H9 (cell line): ENCODE measurements at regions not wholly inside any gene's neighbourhood (a gene's known extent, or its start where the extent isn't known, plus 50 kb on each side); places are given as distances from the start of the nearest gene placed in this dataset.

Source experiments
- DNase-seq: peaks from one replicate; pipeline ENCODE4 v3.0.0-alpha.2; 2017
- H2AFZ ChIP-seq: one replicate; pipeline ENCODE4 v1.6.1; 2013; ENCODE audit warnings: mild to moderate bottlenecking, low read length, control low read depth, moderate library complexity
- H2AK5ac ChIP-seq: 2 replicates; pipeline ENCODE4 v1.6.1; 2013; ENCODE audit warnings: low read length, control low read depth, mixed read lengths; ENCODE audit not compliant: insufficient read length
- H2BK120ac ChIP-seq: one replicate; pipeline ENCODE4 v1.6.1; 2013; ENCODE audit warnings: low read depth, mild to moderate bottlenecking, low read length, control low read depth, inconsistent platforms; ENCODE audit not compliant: poor library complexity, severe bottlenecking
- H2BK12ac ChIP-seq: 2 replicates; pipeline ENCODE4 v1.6.1; 2013; ENCODE audit warnings: low read length, control low read depth, mixed read lengths, low read depth; ENCODE audit not compliant: insufficient read length
- H2BK15ac ChIP-seq: 2 replicates; pipeline ENCODE4 v1.6.1; 2013; ENCODE audit warnings: low read depth, low read length, control low read depth
- H2BK20ac ChIP-seq: one replicate; pipeline ENCODE4 v1.6.1; 2013; ENCODE audit warnings: low read depth, mild to moderate bottlenecking, low read length, control low read depth, inconsistent platforms; ENCODE audit not compliant: poor library complexity, severe bottlenecking
- H2BK5ac ChIP-seq: 2 replicates; pipeline ENCODE4 v1.6.1; 2013; ENCODE audit warnings: low read length, control low read depth, mixed read lengths; ENCODE audit not compliant: insufficient read length
- H3K14ac ChIP-seq: 2 replicates; pipeline ENCODE4 v1.6.1; 2013; ENCODE audit warnings: low read length, control low read depth; ENCODE audit not compliant: insufficient read depth
- H3K18ac ChIP-seq: 2 replicates; pipeline ENCODE4 v1.6.1; 2013; ENCODE audit warnings: low read depth, mild to moderate bottlenecking, mixed read lengths, low read length, control low read depth; ENCODE audit not compliant: insufficient read length
- H3K23ac ChIP-seq: 2 replicates; pipeline ENCODE4 v1.6.1; 2013; ENCODE audit warnings: low read length, control low read depth, mixed read lengths, low read depth; ENCODE audit not compliant: insufficient read length
- H3K23me2 ChIP-seq: 2 replicates; pipeline ENCODE4 v1.6.1; 2013; ENCODE audit warnings: low read depth, mild to moderate bottlenecking, mixed read lengths, low read length, control low read depth; ENCODE audit not compliant: insufficient read length, poor library complexity, severe bottlenecking
- H3K27ac ChIP-seq: 2 replicates; pipeline ENCODE4 v1.5.1; 2013; ENCODE audit warnings: low read length, control low read depth, mixed read lengths, low read depth; ENCODE audit not compliant: insufficient read length
- H3K27me3 ChIP-seq: 2 replicates; pipeline ENCODE4 v1.6.1; 2013; ENCODE audit warnings: low read length, control low read depth, inconsistent platforms; ENCODE audit not compliant: insufficient read depth
- H3K4ac ChIP-seq: 2 replicates; pipeline ENCODE4 v1.6.1; 2013; ENCODE audit warnings: low read depth, mild to moderate bottlenecking, control low read depth, inconsistent platforms, low read length, moderate library complexity
- H3K4me1 ChIP-seq: 2 replicates; pipeline ENCODE4 v1.6.1; 2013; ENCODE audit warnings: low read length, control low read depth, inconsistent platforms; ENCODE audit not compliant: insufficient read depth
- H3K4me2 ChIP-seq: 2 replicates; pipeline ENCODE4 v1.6.1; 2013; ENCODE audit warnings: low read length, control low read depth, mixed read lengths; ENCODE audit not compliant: insufficient read length, insufficient read depth
- H3K56ac ChIP-seq: 2 replicates; pipeline ENCODE4 v1.6.1; 2013; ENCODE audit warnings: low read depth, mild to moderate bottlenecking, mixed read lengths, low read length, control low read depth; ENCODE audit not compliant: insufficient read length
- H3K79me1 ChIP-seq: 2 replicates; pipeline ENCODE4 v1.6.1; 2013; ENCODE audit warnings: low read depth, mild to moderate bottlenecking, moderate library complexity, low read length, control low read depth, inconsistent platforms; ENCODE audit not compliant: insufficient read depth, poor library complexity, severe bottlenecking
- H3K79me2 ChIP-seq: 2 replicates; pipeline ENCODE4 v1.6.1; 2013; ENCODE audit warnings: low read length, control low read depth, inconsistent platforms; ENCODE audit not compliant: insufficient read depth
- H3K9ac ChIP-seq: 2 replicates; pipeline ENCODE4 v1.6.1; 2013; ENCODE audit warnings: low read length, control low read depth, mixed read lengths; ENCODE audit not compliant: insufficient read length; ENCODE audit errors: extremely low read depth
- H3K9me3 ChIP-seq: one replicate; pipeline ENCODE4 v1.6.1; 2013; ENCODE audit warnings: low read depth, low read length, inconsistent platforms; ENCODE audit not compliant: control insufficient read depth
- H3T11ph ChIP-seq: one replicate; pipeline ENCODE4 v1.6.1; 2013; ENCODE audit warnings: mild to moderate bottlenecking, low read length, control low read depth, inconsistent platforms
- H4K20me1 ChIP-seq: one replicate; pipeline ENCODE4 v1.6.1; 2013; ENCODE audit not compliant: control insufficient read depth, insufficient read length, insufficient read depth
- H4K5ac ChIP-seq: 2 replicates; pipeline ENCODE4 v1.6.1; 2013; ENCODE audit warnings: low read depth, mild to moderate bottlenecking, mixed read lengths, low read length, control low read depth; ENCODE audit not compliant: insufficient read length
- H4K8ac ChIP-seq: replicated peaks from 2 replicates; pipeline ENCODE4 v1.6.1; 2013; ENCODE audit warnings: low read length, control low read depth, mixed read lengths, low read depth; ENCODE audit not compliant: insufficient read length
- H4K91ac ChIP-seq: 2 replicates; pipeline ENCODE4 v1.6.1; 2013; ENCODE audit warnings: low read depth, mild to moderate bottlenecking, moderate library complexity, mixed read lengths, low read length, control low read depth; ENCODE audit not compliant: insufficient read length
- H3K27ac Mint-ChIP-seq, 3 experiments: 2 replicates in 2 of 3; 3 replicates in 1 of 3; pipeline ENCODE4 v1.8.0; 2020 to 2021; ENCODE audit warnings: mixed read lengths in 3 of 3, mild to moderate bottlenecking in 1 of 3, moderate library complexity in 1 of 3
- H3K27me3 Mint-ChIP-seq: 2 replicates; pipeline ENCODE4 v1.8.0; 2021; ENCODE audit warnings: low read depth, mild to moderate bottlenecking, moderate library complexity, mixed read lengths
- H3K36me3 Mint-ChIP-seq, 3 experiments: 2 replicates in 2 of 3; 3 replicates in 1 of 3; pipeline ENCODE4 v1.8.0; 2020 to 2021; ENCODE audit warnings: low read depth in 3 of 3, mixed read lengths in 3 of 3; ENCODE audit not compliant: insufficient read depth in 1 of 3
- H3K4me1 Mint-ChIP-seq, 2 experiments: 2 replicates each; pipeline ENCODE4 v1.8.0; 2020; ENCODE audit warnings: mixed read lengths in 2 of 2
- H3K4me3 Mint-ChIP-seq, 2 experiments: 2 replicates in 1 of 2; 3 replicates in 1 of 2; pipeline ENCODE4 v1.8.0; 2020 to 2021; ENCODE audit warnings: mild to moderate bottlenecking in 2 of 2, mixed read lengths in 2 of 2, moderate library complexity in 1 of 2
- H3K9me3 Mint-ChIP-seq, 2 experiments: 2 replicates in 1 of 2; 3 replicates in 1 of 2; pipeline ENCODE4 v1.8.0; 2020; ENCODE audit warnings: mild to moderate bottlenecking in 2 of 2, mixed read lengths in 2 of 2, moderate library complexity in 1 of 2
- CTCF ChIP-seq: fragments of 200-600 bp; sonication (generic); conservative IDR thresholded peaks from 3 replicates; pipeline ENCODE4 v1.8.0; 2021; ENCODE audit warnings: antibody characterized with exemption, mild to moderate bottlenecking
- WGBS: extraction: QIAGEN DNeasy Blood & Tissue Kit; methylation state at CpG from one replicate; pipeline ENCODE4 v1.1.7; 2013; ENCODE audit warnings: missing lambda C conversion rate, low lambda C conversion rate, mixed read lengths; ENCODE audit not compliant: insufficient read length; ENCODE audit errors: extremely low coverage; 5-methylcytosine and 5-hydroxymethylcytosine counted together

GRCh38 chr22:49705972-49706352 lies 121.7 kb downstream of the BRD1 start:
- no peak for DNase-seq
- Histone ChIP-seq H3K14ac (no peak overlapping the region), H2BK120ac (no peak overlapping the region), H4K5ac (no peak overlapping the region), H3K27ac (no peak overlapping the region), H3K4me2 (no peak overlapping the region), H3K4me1 (no peaks in the 10 kb centered on the region), H2BK15ac (no peak overlapping the region), H3K79me2 (no peaks in the 10 kb centered on the region), H4K8ac (no peak overlapping the region), H3K23me2 (no peaks in the 10 kb centered on the region), H3K79me1 (no peaks in the 10 kb centered on the region), H4K20me1 (no peaks in the 10 kb centered on the region), H4K91ac (no peak overlapping the region), H3K56ac (no peak overlapping the region), H3K23ac (no peak overlapping the region), H3K9ac (no peak overlapping the region), H2AFZ (no peak overlapping the region), H3K9me3 (peaks cover 8% of the 10 kb centered on the region), H3K18ac (no peak overlapping the region), H2BK5ac (no peak overlapping the region), H2BK20ac (no peak overlapping the region), H3K27me3 (no peaks in the 10 kb centered on the region), H2BK12ac (no peak overlapping the region), H3T11ph (no peak overlapping the region), H3K4ac (no peak overlapping the region), H2AK5ac (no peak overlapping the region)
- Mint-ChIP-seq H3K27me3 (peaks cover 28% of the 10 kb centered on the region), H3K4me1 (peaks cover 0 to 3% of the 10 kb centered on the region in 2 experiments; a peak in 1 of 4 replicates), H3K4me3 (no peak overlapping the region), H3K36me3 (peaks cover 0 to 6% (median 3%) of the 10 kb centered on the region in 3 experiments; a peak in 3 of 7 replicates), H3K27ac (no peak overlapping the region), H3K9me3 (peaks cover 17 to 19% of the 10 kb centered on the region in 2 experiments)
- no CpG with 5 or more reads among the region's 13 CpGs for WGBS
- TF ChIP-seq CTCF, result no peak
